CD4-positive, alpha-beta T cell treated with Interleukin-17A for 1 hour (primary cell): ENCODE measurements at regions not wholly inside any gene's neighbourhood (a gene's known extent, or its start where the extent isn't known, plus 50 kb on each side); places are given as distances from the start of the nearest gene placed in this dataset.
"Not testable (repeated sequence)": the region's sequence is repeated elsewhere in the genome, so short reads cannot be mapped to it uniquely, and the experiment has no call there.

Experiments
- DNase-seq: peaks from one replicate; pipeline ENCODE4 v3.0.0-alpha.2; 2020

GRCh38 chr3:160098261-160098908, 109.8 kb downstream of the IL12A start:
- DNase-seq, result no peak

DNA sequence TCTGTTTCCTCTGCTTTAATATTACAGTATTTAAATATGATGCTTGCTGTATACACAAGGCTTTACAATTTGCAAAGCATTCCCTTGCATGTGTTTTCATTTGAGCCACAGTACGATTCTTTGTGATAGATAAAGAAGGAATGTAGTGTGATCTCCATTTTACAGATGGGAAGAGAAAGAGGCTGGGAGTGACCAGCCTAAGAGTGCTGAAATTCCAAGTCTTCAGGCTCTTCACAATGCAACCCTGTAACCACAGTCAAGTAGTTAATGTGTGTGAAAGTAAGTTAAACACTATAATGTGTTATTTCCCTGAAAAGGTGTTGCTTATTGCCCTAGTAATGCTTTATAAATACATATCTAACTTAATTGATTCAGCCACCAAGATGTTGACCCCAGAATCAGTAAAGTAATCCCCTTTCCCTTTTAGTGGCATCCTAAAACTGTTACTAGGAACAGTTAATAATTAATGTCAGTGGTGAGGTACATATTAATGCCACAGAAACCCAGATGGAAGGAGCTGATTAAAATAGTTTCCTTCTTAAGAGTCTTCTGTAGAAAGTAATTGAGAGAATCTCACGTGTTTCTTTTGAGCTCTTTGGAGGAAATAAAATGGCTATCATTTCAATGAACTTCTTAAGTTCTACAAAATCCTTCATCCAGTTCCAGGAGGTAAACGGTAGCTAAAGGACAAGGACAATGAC, 110.4 kb downstream of the IL12A start:
- no peak for DNase-seq

GRCh38 chr3:160099834-160100233, 111.2 kb downstream of the IL12A start:
- DNase-seq, result no peak

DNA sequence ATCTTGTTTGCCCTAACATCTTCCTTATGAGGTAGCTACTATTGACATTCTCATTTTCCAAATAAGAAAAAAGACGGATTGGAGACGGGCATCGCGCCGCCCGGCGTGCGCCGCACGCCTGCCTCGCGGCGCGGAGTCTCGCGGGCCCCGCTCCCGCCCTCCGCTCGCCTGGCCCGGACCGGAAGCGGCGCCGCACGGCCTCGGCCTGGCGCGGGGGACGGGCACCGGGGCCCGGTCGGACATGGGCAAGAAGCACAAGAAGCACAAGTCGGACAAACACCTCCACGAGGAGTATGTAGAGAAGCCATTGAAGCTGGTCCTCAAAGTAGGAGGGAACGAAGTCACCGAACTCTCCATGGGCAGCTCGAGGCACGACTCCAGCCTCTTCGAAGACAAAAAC, 112.0 kb downstream of the IL12A start:
- no peak for DNase-seq

DNA sequence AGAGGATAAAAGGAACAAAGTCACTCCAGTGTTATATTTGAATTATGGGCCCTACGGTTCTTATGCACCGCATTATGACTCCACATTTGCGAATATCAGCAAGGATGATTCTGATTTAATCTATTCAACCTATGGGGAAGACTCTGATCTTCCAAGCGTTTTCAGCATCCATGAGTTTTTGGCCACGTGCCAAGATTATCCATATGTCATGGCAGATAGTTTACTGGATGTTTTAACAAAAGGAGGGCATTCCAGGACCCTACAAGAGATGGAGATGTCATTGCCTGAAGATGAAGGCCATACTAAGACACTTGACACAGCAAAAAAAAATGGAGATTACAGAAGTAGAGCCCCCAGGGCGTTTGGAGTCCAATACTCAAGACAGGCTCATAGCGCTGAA, 113.4 kb downstream of the IL12A start:
- DNase-seq, result not testable (repeated sequence)

- DNase-seq, result no peak
These were observed 114.8 kb downstream of the IL12A start for GRCh38 chr3:160103397-160103796.

DNA sequence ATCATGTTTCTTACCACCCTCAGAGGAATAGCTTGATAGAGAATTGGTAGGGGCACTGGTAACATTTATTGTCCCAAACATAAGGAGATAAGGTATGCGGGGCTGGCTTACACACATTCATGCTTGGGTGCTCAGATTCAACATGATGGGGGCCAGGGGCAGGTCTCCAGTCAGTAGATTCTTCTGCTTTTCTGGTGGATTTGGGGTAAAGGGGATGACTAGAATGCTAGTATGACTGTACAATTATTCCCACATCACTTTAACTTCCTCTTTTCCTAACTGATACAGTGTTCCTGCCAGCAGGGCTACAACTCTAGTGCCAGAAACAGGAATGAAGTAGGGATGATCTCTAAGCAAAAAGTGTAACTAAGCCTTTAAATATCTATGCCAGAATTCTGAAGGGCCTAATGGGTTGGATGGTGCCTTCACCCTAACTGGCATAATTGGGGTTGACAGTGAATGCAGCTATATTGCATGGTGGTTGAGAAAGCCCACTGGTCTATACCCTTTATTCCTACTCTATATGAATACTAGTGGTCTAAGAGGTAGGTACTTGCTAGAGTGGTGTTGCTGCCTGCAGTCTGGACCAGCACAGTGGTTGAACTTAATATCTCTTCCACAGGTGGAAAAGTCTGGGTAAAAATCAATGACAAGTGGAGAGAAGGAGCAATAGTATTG, 117.4 kb downstream of the IL12A start:
- DNase-seq, result no peak

GRCh38 chr3:160106905-160107861, 118.0 kb upstream of the C3orf80 start:
- DNase-seq, result no peak

DNA sequence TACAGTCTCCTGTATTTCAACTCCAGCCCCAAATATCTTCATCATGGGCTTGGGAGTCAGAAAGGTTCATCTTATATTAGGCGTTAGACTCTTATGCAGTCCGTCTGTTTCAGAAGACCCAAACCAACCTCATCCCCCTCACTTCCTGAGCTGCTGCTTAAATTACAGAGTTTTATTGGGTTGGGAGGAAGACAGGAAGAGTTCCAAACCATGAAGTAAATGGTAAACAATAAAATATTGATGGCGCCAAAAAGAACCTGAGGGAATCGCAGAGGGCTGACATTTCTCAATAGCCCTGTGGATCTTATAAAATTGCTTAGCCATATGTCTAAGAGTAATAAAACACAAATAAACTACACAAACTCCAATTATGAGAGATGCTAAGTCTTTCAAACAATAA, 116.9 kb upstream of the C3orf80 start:
- no peak for DNase-seq

DNA sequence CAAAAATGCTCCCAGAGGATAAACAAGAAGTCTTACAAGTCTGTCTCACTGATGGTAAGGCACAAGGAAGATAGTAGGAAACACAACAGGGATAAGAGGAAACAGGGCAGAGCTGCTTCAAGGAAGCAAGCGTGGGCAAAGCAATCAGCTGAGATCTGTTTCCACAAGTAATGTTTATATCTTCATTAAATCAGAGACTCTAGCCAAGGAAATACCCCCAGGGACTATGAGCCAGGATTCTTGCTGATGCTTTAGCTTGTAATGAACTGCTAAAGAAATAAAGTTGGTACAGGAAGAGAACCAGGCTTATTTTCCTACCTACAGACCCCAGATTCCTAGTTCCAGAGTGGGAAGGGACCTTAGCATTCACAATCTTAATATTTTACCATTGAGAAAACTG, 112.7 kb upstream of the C3orf80 start:
- DNase-seq, result no peak

DNA sequence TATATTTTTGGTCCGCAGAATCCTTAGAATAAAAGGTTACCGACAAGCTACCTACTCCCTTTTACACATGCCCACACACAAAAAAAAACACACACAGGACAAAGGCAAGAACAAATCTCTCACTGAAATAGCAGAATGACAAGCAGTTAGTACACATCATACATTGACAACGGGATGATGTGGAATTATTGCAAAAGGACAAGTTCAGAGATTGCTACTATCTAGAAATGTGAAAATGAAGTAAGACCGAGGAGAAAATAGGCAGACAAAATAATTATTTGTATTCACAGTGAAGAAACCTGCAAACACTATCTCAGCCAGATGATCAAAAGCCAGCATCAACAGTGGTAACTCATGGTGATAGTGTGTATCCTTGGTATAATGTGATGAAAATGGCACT, 112.2 kb upstream of the C3orf80 start:
- DNase-seq, result no peak

DNA sequence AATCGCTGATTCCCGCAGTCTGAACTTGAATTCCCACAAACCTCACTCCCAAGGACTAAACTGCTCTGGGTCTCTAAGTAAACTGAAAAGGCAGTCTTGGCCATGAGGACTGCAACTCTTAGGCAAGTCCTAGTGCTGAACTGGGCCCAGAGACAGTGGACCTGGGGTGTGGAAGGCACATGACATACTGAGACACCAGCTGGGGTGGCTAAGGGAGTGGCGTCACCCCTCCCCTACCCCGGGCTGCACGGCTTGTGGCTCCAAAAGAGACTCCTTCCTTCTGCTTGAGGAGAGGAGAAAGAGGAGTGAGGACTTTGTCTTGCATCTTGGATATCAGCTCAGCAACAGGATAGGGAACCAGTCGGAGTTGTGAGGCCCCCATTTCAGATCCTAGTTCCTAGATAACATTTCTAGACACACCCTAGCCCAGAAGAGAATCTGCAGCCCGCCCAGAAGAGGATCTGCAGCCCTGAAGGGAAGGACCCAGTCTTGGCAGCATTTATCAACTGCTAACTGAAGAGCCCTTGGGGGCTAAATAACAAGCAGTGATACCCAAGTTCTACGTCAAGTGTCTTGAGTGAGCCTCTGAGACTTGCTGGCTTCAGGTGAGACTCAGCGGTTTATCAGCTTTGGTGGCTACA, 110.7 kb upstream of the C3orf80 start:
- DNase-seq, result no peak

DNA sequence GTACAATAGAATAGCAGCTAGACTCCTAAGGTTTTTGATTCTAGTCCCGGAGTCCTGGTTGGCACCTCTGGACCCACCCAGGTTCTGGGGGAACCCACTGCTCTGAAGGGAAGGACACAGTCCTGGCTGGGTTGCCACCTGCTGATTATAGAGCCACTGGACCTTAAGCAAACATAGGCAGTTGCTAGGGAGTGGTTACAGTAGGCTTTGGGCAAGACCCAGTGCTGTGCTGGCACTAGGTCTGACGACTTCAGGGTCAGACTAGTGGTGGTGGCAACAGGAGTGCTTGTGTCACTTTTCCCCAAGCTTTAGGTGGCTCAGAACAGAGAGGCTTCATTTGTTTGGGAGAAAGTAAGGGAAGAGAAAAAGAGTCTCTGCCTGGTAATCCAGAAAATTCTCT, 109.8 kb upstream of the C3orf80 start:
- no peak for DNase-seq

DNA sequence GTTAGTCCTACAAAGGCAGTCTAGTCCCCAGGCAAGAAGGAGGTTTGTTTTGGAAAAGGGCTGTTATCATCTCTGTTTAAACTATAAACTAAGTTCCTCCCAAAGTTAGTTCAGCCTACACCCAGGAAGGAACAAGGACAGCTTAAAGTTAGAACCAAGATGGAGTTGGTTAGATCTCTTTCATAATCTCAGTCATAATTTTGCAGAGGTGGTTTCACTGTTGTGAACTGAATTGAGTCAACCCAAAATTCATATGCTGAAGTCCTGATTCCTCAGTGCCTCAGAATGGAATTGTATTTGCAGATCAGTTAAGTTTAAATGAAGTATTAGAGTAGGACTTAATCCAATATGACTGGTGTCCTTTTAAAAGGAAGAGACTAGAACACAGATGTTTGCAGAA, 101.0 kb upstream of the C3orf80 start:
- DNase-seq, result no peak

DNA sequence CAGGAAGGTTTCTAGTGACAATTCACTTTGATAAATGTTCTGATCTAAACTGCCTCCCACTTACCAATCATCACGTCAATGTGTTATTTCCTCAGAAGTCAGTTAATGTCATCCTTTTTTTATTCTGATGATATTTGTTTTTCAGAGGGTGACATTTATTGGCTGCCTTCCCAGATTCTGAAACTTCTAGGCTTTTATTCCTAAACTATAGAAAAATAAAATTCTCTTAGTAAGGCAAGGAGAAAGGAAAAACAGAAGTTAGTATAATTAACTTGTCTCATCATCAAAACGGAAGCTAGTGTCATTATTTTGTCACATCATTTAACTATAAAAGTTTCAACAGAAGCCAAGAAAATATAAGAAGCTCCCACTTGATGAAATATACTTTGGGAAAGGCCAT, 100.0 kb upstream of the C3orf80 start:
- no peak for DNase-seq

DNA sequence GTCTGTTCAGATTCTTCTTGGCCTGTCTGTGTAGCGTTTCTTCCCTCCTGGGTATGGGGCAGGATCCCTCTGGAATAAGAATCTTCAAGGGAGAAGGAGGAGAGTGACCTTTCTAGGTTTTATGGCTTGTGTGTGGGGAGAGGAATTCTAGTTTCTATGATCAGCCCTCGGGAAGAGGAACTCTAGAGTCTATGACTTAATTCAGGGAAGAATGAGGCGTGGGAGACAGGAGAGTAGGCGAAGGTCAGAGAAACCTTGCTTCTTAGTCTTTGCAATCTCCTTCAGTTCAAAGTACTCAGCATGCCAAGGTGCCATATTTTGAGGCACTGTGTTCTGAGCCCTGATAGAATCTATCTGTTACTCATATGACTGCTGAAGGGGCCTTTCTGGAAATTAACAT, 99.2 kb upstream of the C3orf80 start:
- DNase-seq, result no peak

DNA sequence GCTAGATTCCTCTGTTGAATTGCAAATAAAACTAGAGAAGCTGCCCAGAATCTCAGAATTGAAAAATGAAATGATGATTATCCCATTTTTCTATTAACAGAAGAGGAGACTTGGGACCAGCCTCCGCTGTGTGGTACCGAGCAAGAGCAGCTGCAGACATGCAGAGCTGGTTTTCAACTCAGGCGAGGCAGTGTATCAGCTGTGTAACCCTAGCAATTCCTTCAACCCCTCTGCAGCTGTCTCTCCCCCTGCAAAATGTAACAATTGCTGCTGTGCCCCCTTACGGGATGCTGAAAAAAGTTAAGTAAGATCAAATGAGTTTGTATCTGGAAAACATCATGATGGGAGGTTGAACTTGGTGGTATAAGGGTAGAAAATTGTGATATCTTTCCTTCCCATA, 98.5 kb upstream of the C3orf80 start:
- DNase-seq, result no peak

GRCh38 chr3:160127308-160127707, 97.9 kb upstream of the C3orf80 start:
- no peak for DNase-seq

- no peak for DNase-seq
These were observed 97.2 kb upstream of the C3orf80 start for GRCh38 chr3:160128056-160128455.

GRCh38 chr3:160129459-160130061, 95.7 kb upstream of the C3orf80 start:
- DNase-seq, result no peak

DNA sequence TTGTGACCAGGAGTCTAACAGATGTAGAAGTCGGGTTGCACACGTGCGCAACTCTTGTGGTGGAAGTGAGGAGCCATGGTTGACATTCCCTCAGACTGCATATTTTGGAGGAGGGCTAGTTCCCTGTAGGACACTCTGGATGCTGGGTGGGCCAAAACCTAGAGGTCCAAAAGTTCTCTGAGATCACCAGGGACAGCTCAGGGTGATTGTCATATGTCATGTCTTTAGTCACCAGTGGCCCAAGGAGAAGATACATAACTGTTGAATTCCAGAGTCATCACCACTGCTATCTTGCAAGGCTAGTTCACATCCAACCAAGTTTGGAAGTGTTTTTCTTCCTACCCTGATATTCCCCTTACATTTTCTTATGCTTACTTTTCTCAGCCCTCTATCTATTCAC, 95.2 kb upstream of the C3orf80 start:
- DNase-seq, result no peak

GRCh38 chr3:160130950-160131349, 94.3 kb upstream of the C3orf80 start:
- DNase-seq, result no peak
